Osteoblast (primary cell): ENCODE measurements at regions not wholly inside any gene's neighbourhood (a gene's known extent, or its start where the extent isn't known, plus 50 kb on each side); places are given as distances from the start of the nearest gene placed in this dataset.

Experiments used
- DNase-seq: peaks from one replicate; pipeline ENCODE4 v3.0.0; 2011; ENCODE audit warnings: low spot score, mixed read lengths; ENCODE audit not compliant: insufficient read length; ENCODE audit errors: missing footprints
- H2AFZ ChIP-seq: 2 replicates; pipeline ENCODE4 v1.6.0; 2011; ENCODE audit warnings: mild to moderate bottlenecking, low read length
- H3K27ac ChIP-seq: 2 replicates; pipeline ENCODE4 v1.5.1; 2011; ENCODE audit warnings: mild to moderate bottlenecking, low read depth, low read length, moderate library complexity
- H3K27me3 ChIP-seq: 2 replicates; pipeline ENCODE4 v1.6.0; 2012; ENCODE audit warnings: mild to moderate bottlenecking, control low read depth, inconsistent platforms, low read length, moderate library complexity; ENCODE audit not compliant: insufficient read depth
- H3K36me3 ChIP-seq: 2 replicates; pipeline ENCODE4 v1.5.1; 2011; ENCODE audit warnings: mild to moderate bottlenecking, low read length, control low read depth, moderate library complexity; ENCODE audit not compliant: insufficient read depth
- H3K4me1 ChIP-seq: 2 replicates; pipeline ENCODE4 v1.5.1; 2011; ENCODE audit warnings: mild to moderate bottlenecking, low read length, control low read depth, moderate library complexity; ENCODE audit not compliant: insufficient read depth
- H3K4me2 ChIP-seq: 2 replicates; pipeline ENCODE4 v1.6.0; 2011; ENCODE audit warnings: mild to moderate bottlenecking, low read length; ENCODE audit not compliant: insufficient read depth
- H3K4me3 ChIP-seq: fragments of 200-600 bp; sonication (generic); 3 replicates; pipeline ENCODE4 v1.5.1; 2012; ENCODE audit warnings: mild to moderate bottlenecking, low read length, inconsistent platforms; ENCODE audit not compliant: insufficient read depth
- H3K79me2 ChIP-seq: 2 replicates; pipeline ENCODE4 v1.6.0; 2012; ENCODE audit warnings: mild to moderate bottlenecking, low read length, control low read depth, inconsistent platforms; ENCODE audit not compliant: insufficient read depth
- H3K9me3 ChIP-seq: 2 replicates; pipeline ENCODE4 v1.5.1; 2011; ENCODE audit warnings: low read depth, low read length, control low read depth
- H4K20me1 ChIP-seq: 2 replicates; pipeline ENCODE4 v1.6.0; 2012; ENCODE audit warnings: mild to moderate bottlenecking, low read length, control low read depth; ENCODE audit not compliant: insufficient read depth
- CTCF ChIP-seq: IDR thresholded peaks from 2 replicates; pipeline ENCODE4 v1.5.1; 2011; ENCODE audit warnings: mild to moderate bottlenecking, low read depth, low read length, moderate library complexity; ENCODE audit errors: extremely low read depth

- no peaks in the 10 kb centered on the region for H4K20me1 ChIP-seq
- no peaks in the 10 kb centered on the region for H3K9me3 ChIP-seq
- no peaks in the 10 kb centered on the region for H3K79me2 ChIP-seq
- H3K36me3 ChIP-seq: no peaks in the 10 kb centered on the region
- TF ChIP-seq CTCF: no peak
- H3K4me2 ChIP-seq: no peak overlapping the region
- no peaks in the 10 kb centered on the region for H3K4me1 ChIP-seq
- no peak overlapping the region for H2AFZ ChIP-seq
- DNase-seq: no peak
- H3K4me3 ChIP-seq: no peak overlapping the region
- no peak overlapping the region for H3K27ac ChIP-seq
- H3K27me3 ChIP-seq: no peaks in the 10 kb centered on the region
These were observed 386.6 kb upstream of the ARID1B start for GRCh38 chr6:156390621-156391020.

GRCh38 chr6:156389296-156389695 is 387.9 kb upstream of the ARID1B start:
- H3K36me3 ChIP-seq: no peaks in the 10 kb centered on the region
- no peaks in the 10 kb centered on the region for H4K20me1 ChIP-seq
- no peak overlapping the region for H3K4me2 ChIP-seq
- H3K27ac ChIP-seq: no peak overlapping the region
- no peaks in the 10 kb centered on the region for H3K9me3 ChIP-seq
- H2AFZ ChIP-seq: no peak overlapping the region
- no peak for DNase-seq
- no peaks in the 10 kb centered on the region for H3K27me3 ChIP-seq
- no peaks in the 10 kb centered on the region for H3K79me2 ChIP-seq
- H3K4me1 ChIP-seq: no peaks in the 10 kb centered on the region
- no peak overlapping the region for H3K4me3 ChIP-seq
- no peak for TF ChIP-seq CTCF

GRCh38 chr6:156387472-156387871 is 389.7 kb upstream of the ARID1B start:
- Histone ChIP-seq H3K27ac (no peak overlapping the region), H3K79me2 (no peaks in the 10 kb centered on the region), H3K4me1 (no peaks in the 10 kb centered on the region), H3K27me3 (no peaks in the 10 kb centered on the region), H3K4me3 (no peak overlapping the region), H3K9me3 (no peaks in the 10 kb centered on the region), H3K36me3 (no peaks in the 10 kb centered on the region), H2AFZ (no peak overlapping the region), H4K20me1 (no peaks in the 10 kb centered on the region), H3K4me2 (no peak overlapping the region)
- DNase-seq: no peak
- no peak for TF ChIP-seq CTCF

- Histone ChIP-seq H3K4me1 (no peaks in the 10 kb centered on the region), H3K27ac (no peak overlapping the region), H2AFZ (no peak overlapping the region), H4K20me1 (no peaks in the 10 kb centered on the region), H3K79me2 (no peaks in the 10 kb centered on the region), H3K36me3 (no peaks in the 10 kb centered on the region), H3K4me2 (no peak overlapping the region), H3K9me3 (no peaks in the 10 kb centered on the region), H3K4me3 (no peak overlapping the region), H3K27me3 (no peaks in the 10 kb centered on the region)
- DNase-seq: no peak
- no peak for TF ChIP-seq CTCF
These were observed 394.1 kb upstream of the ARID1B start for GRCh38 chr6:156383059-156383458.
